Right lobe of liver (tissue), 4 donors: ENCODE measurements at regions not wholly inside any gene's neighbourhood (a gene's known extent, or its start where the extent isn't known, plus 50 kb on each side); places are given as distances from the start of the nearest gene placed in this dataset.

Experiments
- CTCF ChIP-seq, 4 donors: fragments of 200-600 bp in 3 of 4; fragments of 450-650 bp in 1 of 4; IDR thresholded peaks; one replicate each; pipeline versions ENCODE4 v1.5.1 to v1.8.0; 2016 to 2022; ENCODE audit warnings: antibody characterized with exemption in 4 of 4, mild to moderate bottlenecking in 2 of 4
- POLR2A ChIP-seq: fragments of 450-650 bp; IDR thresholded peaks from one replicate; pipeline ENCODE4 v1.6.1; 2017; ENCODE audit warnings: antibody characterized with exemption, mild to moderate bottlenecking
- donor health status: DM: no; HTN: no; CAD: no.
- donor health status: DM: no; HTN: no; CAD: no.
- donor health status: DM: no; HTN: yes; CAD: no.

- no peak for TF ChIP-seq POLR2A
- TF ChIP-seq CTCF (IDR thresholded peaks at IDR 0.05) = no peak
These were observed 1105.1 kb downstream of the STPG2 start for GRCh38 chr4:97038146-97038516.
